ENCODE measurements at regions not wholly inside any gene's neighbourhood (a gene's known extent, or its start where the extent isn't known, plus 50 kb on each side); places are given as distances from the start of the nearest gene placed in this dataset.

DNA sequence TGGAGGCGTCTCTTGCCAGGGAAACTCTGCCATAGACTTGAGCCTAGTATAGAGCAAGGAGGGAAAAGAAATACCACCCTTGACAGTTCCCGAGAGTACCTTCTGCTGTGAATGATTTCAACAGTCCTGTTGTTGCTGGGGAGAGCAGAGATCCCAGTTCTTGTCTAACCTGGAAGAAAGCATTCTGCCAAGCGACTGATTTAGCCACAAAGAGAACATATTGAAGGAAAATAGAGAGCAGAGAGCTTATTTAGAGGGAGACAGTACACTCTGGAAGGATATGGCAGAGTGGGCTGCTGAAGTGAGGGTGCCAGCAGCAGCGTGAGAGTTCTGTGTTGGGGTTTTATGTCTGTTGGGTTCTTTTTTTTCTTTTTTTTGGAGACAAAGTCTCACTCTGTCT, 966.9 kb upstream of the TMEM132C start:
- Histone ChIP-seq H3F3A (ENCODE audit: insufficient read depth, low read length, poor library complexity, severe bottlenecking) (peaks cover 3% of the 10 kb centered on the region), H3K9me3 (ENCODE audit: low read length) (no peaks in the 10 kb centered on the region), H3K27ac (ENCODE audit: low read length) (no peak overlapping the region), H2AFZ (ENCODE audit: low read depth, low read length) (no peak overlapping the region), H3K4me2 (ENCODE audit: low read length) (no peak overlapping the region), H3K9ac (ENCODE audit: low read length) (no peak overlapping the region), H3K36me3 (ENCODE audit: insufficient read depth, low read length) (no peaks in the 10 kb centered on the region), H3K9me2 (ENCODE audit: insufficient read depth, low read length) (no peaks in the 10 kb centered on the region), H3K27me3 (ENCODE audit: insufficient read depth, low read depth, low read length) (no peaks in the 10 kb centered on the region), H3K79me2 (replicated peaks; ENCODE audit: insufficient read depth, low read length) (no peaks in the 10 kb centered on the region), H4K20me1 (ENCODE audit: insufficient read depth) (no peaks in the 10 kb centered on the region), H3K4me3 (ENCODE audit: low read length) (no peak overlapping the region)
- TF ChIP-seq EZH2 (IDR thresholded peaks at IDR 0.05; ENCODE audit: borderline replicate concordance, insufficient read depth, low read length, poor library complexity, severe bottlenecking) (no peak), RAD21 (conservative IDR thresholded peaks at IDR 0.05) (no peak), MXI1 (conservative IDR thresholded peaks at IDR 0.05; ENCODE audit: poor library complexity, severe bottlenecking) (no peak), REST (IDR thresholded peaks at IDR 0.05; ENCODE audit: borderline replicate concordance) (no peak), POLR2AphosphoS5 (IDR thresholded peaks at IDR 0.05) (no peak), SMC3 (conservative IDR thresholded peaks at IDR 0.05; ENCODE audit: poor library complexity) (no peak), TAF1 (IDR thresholded peaks at IDR 0.05; ENCODE audit: low read depth) (no peak), EP300 (conservative IDR thresholded peaks at IDR 0.05; ENCODE audit: poor library complexity, severe bottlenecking) (no peak)
- TF ChIP-seq, protein P1, sequence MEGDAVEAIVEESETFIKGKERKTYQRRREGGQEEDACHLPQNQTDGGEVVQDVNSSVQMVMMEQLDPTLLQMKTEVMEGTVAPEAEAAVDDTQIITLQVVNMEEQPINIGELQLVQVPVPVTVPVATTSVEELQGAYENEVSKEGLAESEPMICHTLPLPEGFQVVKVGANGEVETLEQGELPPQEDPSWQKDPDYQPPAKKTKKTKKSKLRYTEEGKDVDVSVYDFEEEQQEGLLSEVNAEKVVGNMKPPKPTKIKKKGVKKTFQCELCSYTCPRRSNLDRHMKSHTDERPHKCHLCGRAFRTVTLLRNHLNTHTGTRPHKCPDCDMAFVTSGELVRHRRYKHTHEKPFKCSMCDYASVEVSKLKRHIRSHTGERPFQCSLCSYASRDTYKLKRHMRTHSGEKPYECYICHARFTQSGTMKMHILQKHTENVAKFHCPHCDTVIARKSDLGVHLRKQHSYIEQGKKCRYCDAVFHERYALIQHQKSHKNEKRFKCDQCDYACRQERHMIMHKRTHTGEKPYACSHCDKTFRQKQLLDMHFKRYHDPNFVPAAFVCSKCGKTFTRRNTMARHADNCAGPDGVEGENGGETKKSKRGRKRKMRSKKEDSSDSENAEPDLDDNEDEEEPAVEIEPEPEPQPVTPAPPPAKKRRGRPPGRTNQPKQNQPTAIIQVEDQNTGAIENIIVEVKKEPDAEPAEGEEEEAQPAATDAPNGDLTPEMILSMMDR (IDR thresholded peaks at IDR 0.05; ENCODE audit: poor library complexity, severe bottlenecking) = no peak

DNA sequence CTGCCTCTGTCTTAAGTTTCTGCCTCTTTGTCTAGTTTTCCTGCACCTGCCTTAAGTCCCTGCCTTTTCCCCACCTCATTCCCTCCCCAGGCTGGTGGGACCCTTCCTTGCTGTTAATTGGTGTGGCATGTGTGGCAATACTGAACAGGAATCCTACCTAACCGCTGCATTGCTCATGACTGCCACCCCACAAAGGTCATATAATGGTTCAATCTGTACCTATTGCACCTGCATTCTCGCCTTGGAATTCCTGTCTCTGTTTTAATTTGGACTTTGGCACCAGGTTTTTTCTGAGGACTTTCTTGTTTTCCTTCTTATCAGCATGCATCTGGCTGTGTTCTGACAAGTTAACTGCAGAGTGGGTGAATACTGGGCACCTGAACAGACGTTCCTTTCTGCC, 966.2 kb upstream of the TMEM132C start:
- Histone ChIP-seq H3K9me3 (ENCODE audit: low read length) (no peaks in the 10 kb centered on the region), H3K4me2 (ENCODE audit: low read length) (no peak overlapping the region), H3K79me2 (replicated peaks; ENCODE audit: insufficient read depth, low read length) (no peaks in the 10 kb centered on the region), H3K27ac (ENCODE audit: low read length) (peak overlapping the region; percentile 53), H3K9me2 (ENCODE audit: insufficient read depth, low read length) (no peaks in the 10 kb centered on the region), H3K4me3 (ENCODE audit: low read length) (no peak overlapping the region), H4K20me1 (ENCODE audit: insufficient read depth) (no peaks in the 10 kb centered on the region), H2AFZ (ENCODE audit: low read depth, low read length) (no peak overlapping the region), H3K27me3 (ENCODE audit: insufficient read depth, low read depth, low read length) (no peaks in the 10 kb centered on the region), H3K36me3 (ENCODE audit: insufficient read depth, low read length) (no peaks in the 10 kb centered on the region), H3F3A (ENCODE audit: insufficient read depth, low read length, poor library complexity, severe bottlenecking) (peaks cover 3% of the 10 kb centered on the region), H3K9ac (ENCODE audit: low read length) (no peak overlapping the region)
- TF ChIP-seq EP300 (conservative IDR thresholded peaks at IDR 0.05; ENCODE audit: poor library complexity, severe bottlenecking) (no peak), EZH2 (IDR thresholded peaks at IDR 0.05; ENCODE audit: borderline replicate concordance, insufficient read depth, low read length, poor library complexity, severe bottlenecking) (no peak), TAF1 (IDR thresholded peaks at IDR 0.05; ENCODE audit: low read depth) (no peak), POLR2AphosphoS5 (IDR thresholded peaks at IDR 0.05) (no peak), REST (IDR thresholded peaks at IDR 0.05; ENCODE audit: borderline replicate concordance) (no peak), MXI1 (conservative IDR thresholded peaks at IDR 0.05; ENCODE audit: poor library complexity, severe bottlenecking) (no peak)
